Cardiac muscle cell (in vitro differentiated cells and primary cell): ENCODE measurements at regions not wholly inside any gene's neighbourhood (a gene's known extent, or its start where the extent isn't known, plus 50 kb on each side); places are given as distances from the start of the nearest gene placed in this dataset.
A peak's percentile ranks its signal among the peaks of the same experiment; 100 is the strongest.

Source experiments
- DNase-seq, 2 donors: peaks; one replicate each; pipeline versions ENCODE4 v3.0.0 to v3.0.0-alpha.2; 2010 to 2017; ENCODE audit warnings: low read depth in 1 of 2, low spot score in 1 of 2
- H3K27ac ChIP-seq: fragments of 200-600 bp; sonication (generic); 2 replicates; pipeline ENCODE4 v1.5.1; 2016
- H3K27me3 ChIP-seq: fragments of 200-600 bp; sonication (generic); 2 replicates; pipeline ENCODE4 v1.6.0; 2016; ENCODE audit warnings: control low read depth
- H3K36me3 ChIP-seq: fragments of 200-600 bp; sonication (generic); 2 replicates; pipeline ENCODE4 v1.5.1; 2016; ENCODE audit warnings: control low read depth
- H3K4me1 ChIP-seq: fragments of 200-600 bp; sonication (generic); 2 replicates; pipeline ENCODE4 v1.8.1; 2017; ENCODE audit warnings: low read depth, mild to moderate bottlenecking, mixed run types
- H3K4me3 ChIP-seq: fragments of 200-600 bp; sonication (generic); 2 replicates; pipeline ENCODE4 v1.5.1; 2016; ENCODE audit warnings: mild to moderate bottlenecking
- H3K9me3 ChIP-seq: fragments of 200-600 bp; sonication (generic); 2 replicates; pipeline ENCODE4 v1.5.1; 2017; ENCODE audit warnings: low read depth, mild to moderate bottlenecking, control low read depth
- TF ChIP-seq, protein P1 (sequence below): IDR thresholded peaks from 2 replicates; pipeline ENCODE4 v1.5.1; 2012; ENCODE audit warnings: low read depth, mild to moderate bottlenecking, low read length

DNA sequence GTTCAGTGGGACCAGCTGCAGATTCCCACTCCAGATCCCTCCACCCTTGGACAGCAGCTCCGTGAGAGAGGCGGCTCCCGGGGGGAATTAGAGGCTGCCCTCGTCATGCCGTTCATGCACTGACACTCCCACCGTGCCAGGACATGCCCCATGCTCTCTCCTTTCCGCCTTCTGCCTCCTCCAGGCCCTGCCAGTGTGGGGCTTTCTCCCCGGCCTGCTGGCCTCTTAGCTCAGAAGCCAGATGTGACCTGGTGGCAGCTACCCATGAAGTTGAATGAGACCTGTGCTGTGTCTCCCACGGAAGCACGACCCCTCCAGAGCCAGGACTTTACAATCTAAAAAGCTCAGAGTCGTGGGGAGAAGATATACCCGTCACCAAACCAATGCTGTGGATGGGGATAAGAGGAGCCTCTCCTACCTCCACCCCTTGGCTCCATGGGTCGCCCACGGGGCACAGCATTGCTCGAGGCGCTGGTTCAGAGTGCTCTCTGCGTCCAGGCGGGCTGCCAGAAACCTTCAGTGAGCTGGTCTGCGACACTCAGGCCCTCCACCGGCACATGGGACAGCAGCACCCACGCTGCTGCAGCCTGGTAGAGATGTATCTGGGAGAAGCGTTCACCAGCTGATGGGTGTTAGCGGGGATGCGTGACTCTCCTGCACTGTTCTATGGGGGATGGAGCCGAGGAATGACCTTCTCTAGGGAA lies 111.0 kb upstream of the GPC1 start:
- TF ChIP-seq, protein P1, sequence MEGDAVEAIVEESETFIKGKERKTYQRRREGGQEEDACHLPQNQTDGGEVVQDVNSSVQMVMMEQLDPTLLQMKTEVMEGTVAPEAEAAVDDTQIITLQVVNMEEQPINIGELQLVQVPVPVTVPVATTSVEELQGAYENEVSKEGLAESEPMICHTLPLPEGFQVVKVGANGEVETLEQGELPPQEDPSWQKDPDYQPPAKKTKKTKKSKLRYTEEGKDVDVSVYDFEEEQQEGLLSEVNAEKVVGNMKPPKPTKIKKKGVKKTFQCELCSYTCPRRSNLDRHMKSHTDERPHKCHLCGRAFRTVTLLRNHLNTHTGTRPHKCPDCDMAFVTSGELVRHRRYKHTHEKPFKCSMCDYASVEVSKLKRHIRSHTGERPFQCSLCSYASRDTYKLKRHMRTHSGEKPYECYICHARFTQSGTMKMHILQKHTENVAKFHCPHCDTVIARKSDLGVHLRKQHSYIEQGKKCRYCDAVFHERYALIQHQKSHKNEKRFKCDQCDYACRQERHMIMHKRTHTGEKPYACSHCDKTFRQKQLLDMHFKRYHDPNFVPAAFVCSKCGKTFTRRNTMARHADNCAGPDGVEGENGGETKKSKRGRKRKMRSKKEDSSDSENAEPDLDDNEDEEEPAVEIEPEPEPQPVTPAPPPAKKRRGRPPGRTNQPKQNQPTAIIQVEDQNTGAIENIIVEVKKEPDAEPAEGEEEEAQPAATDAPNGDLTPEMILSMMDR = no peak
- Histone ChIP-seq H3K27me3 (no peaks in the 10 kb centered on the region), H3K4me3 (no peak overlapping the region), H3K4me1 (no peaks in the 10 kb centered on the region), H3K9me3 (no peaks in the 10 kb centered on the region), H3K27ac (no peak overlapping the region), H3K36me3 (no peaks in the 10 kb centered on the region)
- no peak for DNase-seq

DNA sequence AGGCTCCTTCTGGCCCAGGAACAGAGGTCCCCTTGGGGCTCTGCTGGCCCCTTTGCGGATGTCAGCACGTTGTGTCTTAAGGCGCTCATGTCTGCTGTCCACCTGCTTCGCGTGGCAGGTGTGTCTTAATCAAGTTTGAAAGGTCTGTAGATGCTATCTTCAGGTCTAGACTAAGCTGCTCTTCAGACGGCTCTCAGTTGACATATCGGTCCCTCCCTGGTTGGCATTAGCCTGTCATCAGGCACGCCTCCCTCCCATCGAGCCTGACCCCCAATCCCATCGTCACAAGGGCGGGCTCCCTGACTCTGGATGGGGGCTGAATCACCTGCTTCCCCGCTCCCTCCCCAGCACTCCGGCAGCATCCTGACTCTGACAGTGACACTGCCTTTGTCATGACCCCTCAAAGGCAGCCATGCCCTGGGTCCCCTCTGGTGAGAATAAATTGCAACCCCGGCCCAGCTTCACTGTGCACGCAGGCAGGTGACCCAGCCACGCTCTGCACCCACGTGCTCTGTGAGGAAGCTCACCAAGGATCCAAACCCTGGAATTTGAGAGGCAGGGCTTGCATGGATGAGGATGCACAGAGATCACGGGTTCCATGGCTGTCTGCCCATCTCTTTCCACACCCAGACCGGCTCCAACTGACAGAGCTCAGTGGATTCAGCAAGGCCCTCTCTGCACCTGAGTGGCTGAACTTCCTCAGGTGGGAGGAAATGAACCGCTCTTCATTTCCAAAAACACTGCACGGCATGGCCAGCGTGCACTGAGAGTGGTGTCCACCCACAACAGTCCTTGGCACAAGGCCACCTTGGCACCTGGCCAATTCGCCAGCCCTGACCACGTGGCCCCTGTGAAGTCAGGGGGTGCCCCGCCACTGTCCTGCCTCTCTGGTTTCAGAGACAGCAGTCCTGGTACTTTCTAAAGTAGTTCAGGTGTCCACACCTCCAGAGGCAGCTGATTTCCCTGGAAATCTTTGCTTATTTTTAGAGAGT lies 110.2 kb upstream of the GPC1 start:
- peak in 1 of 2 donors; percentile 33 for DNase-seq
- no peaks in the 10 kb centered on the region for H3K36me3 ChIP-seq
- no peaks in the 10 kb centered on the region for H3K4me1 ChIP-seq
- TF ChIP-seq, protein P1 = no peak
- no peaks in the 10 kb centered on the region for H3K9me3 ChIP-seq
- H3K27ac ChIP-seq = no peak overlapping the region
- H3K27me3 ChIP-seq = no peaks in the 10 kb centered on the region
- no peak overlapping the region for H3K4me3 ChIP-seq

DNA sequence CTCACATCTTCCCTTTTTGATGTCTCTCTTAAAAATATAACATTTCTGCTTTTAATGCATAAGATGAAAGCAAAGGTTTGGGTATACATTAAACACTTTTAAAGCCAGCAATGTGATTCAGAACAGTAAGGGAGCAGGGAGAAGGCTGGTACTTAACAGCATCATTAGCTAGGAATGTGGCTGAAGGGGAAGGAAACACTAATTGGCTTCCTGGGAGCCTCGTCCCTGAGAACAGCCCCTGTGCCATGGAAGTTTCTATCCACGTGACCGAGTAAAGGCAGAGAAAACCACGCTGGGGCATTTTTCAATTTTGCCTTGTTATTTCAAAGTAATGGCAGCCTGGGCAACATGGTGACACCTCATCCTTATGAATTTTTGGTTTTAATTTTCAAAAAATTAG lies 109.2 kb upstream of the GPC1 start:
- Histone ChIP-seq H3K27ac (no peak overlapping the region), H3K4me1 (no peaks in the 10 kb centered on the region), H3K27me3 (no peaks in the 10 kb centered on the region), H3K36me3 (no peaks in the 10 kb centered on the region), H3K9me3 (peaks cover 3% of the 10 kb centered on the region), H3K4me3 (no peak overlapping the region)
- TF ChIP-seq, protein P1 = no peak
- DNase-seq = no peak

DNA sequence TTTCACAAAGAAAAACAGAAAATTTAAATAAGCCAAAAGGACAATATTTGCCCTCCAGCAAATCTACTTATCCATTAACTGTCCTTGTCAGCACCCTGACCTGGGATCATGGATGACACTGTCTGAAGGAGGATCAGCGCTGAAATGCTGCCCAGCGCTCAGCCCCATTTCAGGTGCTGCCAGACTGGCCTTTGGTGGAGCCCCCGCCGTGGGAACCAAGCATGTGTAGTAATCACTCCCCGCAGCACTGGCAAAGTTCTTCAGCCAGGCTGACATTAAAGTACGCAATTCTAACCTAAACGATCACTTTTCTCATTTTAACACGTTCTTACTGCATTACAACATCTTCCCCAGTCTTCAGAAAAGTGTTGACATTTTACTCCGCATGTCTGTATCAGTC lies 108.6 kb upstream of the GPC1 start:
- no peaks in the 10 kb centered on the region for H3K27me3 ChIP-seq
- H3K9me3 ChIP-seq = peaks cover 3% of the 10 kb centered on the region
- no peak for DNase-seq
- no peaks in the 10 kb centered on the region for H3K36me3 ChIP-seq
- no peak overlapping the region for H3K4me3 ChIP-seq
- H3K4me1 ChIP-seq = no peaks in the 10 kb centered on the region
- TF ChIP-seq, protein P1 = no peak
- H3K27ac ChIP-seq = no peak overlapping the region

DNA sequence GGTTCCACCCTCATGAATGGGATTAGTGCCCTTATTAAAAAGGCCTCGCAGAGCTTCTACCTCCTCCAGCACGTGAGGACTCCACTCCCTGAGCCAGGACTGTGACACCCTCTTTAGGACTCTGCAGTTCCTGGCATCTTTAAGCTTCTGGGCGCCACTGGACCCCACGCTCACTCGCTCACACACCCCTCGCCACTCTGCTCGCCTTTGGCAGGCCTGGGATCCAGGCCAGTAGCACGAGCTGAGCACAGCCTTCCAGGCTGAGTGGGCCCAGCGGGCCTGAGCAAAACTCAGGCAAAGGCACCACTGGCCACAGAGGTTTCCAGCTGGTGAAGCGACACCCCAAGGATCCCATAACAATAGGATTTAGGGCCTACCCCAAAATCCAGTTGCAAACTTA lies 107.9 kb upstream of the GPC1 start:
- H3K9me3 ChIP-seq = peaks cover 3% of the 10 kb centered on the region
- DNase-seq = no peak
- H3K27me3 ChIP-seq = no peaks in the 10 kb centered on the region
- H3K27ac ChIP-seq = no peak overlapping the region
- H3K4me1 ChIP-seq = no peaks in the 10 kb centered on the region
- H3K4me3 ChIP-seq = no peak overlapping the region
- no peaks in the 10 kb centered on the region for H3K36me3 ChIP-seq
- TF ChIP-seq, protein P1 = no peak
